GM03348 (cell line): ENCODE measurements at regions not wholly inside any gene's neighbourhood (a gene's known extent, or its start where the extent isn't known, plus 50 kb on each side); places are given as distances from the start of the nearest gene placed in this dataset.
A peak's percentile ranks its signal among the peaks of the same experiment; 100 is the strongest.
"Not testable (repeated sequence)": the region's sequence is repeated elsewhere in the genome, so short reads cannot be mapped to it uniquely, and the experiment has no call there.

Source experiments
- DNase-seq: peaks from one replicate; pipeline ENCODE4 v3.0.0; 2012; ENCODE audit warnings: low spot score

DNA sequence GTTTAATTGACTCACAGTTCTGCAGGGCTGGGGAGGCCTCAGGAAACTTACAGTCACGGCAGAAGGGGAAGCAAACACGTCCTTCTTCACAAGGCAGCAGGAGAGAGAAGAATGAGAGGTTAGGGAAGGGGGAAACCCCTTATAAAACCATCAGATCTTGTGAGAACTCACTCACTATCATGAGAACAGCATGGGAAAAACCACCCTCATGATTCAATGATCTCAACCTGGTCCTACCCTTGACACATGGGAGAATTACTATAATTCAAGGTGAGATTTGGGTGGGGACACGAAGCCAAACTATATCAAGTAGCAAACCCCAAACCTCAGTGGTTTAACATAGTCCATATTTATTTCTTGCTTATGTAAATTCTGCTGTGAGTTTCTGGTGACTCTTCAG is 252.0 kb upstream of the USP25 start:
- not testable (repeated sequence) for DNase-seq

DNA sequence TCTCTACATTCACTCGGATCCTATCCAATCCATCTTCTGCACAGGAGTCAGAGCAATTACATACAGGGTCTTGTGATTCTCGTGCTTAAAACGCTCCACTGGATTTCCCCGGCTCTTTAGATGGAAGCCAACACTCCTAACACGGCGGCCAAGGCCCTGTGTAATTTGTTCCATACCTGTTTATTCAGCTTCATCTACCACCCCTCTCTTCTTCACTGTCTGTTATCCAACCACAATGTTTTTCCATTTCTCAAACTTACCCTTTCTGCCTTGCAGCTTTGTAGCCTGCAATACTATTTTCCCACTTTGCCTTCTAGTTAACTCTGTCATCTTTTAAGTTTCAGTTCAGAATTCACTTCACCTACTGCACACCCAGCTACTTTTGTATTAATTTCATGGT is 249.6 kb upstream of the USP25 start:
- no peak for DNase-seq

GRCh38 chr21:15483138-15483780 is 246.5 kb upstream of the USP25 start:
- DNase-seq = peak; percentile 83

DNA sequence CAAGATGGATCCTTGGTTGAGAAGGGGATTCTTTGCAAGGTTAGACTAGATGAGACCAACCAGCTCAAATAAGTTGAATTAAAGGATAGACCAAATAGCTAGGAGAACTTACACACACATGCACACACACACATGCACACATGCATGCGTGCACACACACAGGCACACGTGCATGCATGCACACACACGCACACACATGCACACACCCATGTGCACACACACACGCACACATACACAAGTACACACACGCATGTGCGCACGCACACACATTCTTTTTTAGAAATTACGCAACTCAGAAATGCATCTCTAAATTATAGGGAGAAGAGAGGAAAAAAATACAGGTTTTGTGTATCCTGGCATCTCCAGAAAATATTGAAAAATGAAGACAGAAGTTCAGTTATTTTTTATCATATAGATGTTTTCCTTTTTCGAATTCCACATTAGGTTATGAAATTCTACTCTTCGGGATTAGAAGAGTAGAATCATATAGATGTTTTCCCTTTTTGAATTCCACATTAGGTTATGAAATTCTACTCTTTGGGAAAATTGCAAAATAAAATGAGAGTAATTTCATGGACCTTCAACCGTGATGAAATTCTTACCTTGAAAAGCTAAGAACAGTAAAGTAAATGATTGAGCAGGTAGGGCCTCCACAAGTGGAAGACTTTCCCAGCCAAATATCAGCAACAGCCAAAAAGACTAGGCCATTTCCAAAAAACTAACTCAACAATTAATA is 243.2 kb upstream of the USP25 start:
- no peak for DNase-seq

DNA sequence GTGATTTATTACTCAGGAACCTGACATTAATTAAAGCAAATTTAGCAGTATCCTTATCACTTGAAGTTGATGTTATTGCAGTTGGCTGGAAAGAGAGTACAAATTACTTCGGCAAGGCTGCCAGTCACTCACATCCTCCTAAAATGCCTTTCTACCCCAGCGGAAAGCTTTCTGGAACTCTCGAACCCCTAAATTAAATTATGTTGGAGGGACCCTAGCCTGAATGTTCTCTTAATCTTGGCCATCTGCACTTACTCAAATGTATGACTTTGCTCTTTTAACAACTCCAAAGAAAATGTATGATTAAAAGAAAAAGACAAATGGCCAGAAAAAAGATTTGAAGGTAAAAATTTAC is 242.6 kb upstream of the USP25 start:
- DNase-seq = no peak

DNA sequence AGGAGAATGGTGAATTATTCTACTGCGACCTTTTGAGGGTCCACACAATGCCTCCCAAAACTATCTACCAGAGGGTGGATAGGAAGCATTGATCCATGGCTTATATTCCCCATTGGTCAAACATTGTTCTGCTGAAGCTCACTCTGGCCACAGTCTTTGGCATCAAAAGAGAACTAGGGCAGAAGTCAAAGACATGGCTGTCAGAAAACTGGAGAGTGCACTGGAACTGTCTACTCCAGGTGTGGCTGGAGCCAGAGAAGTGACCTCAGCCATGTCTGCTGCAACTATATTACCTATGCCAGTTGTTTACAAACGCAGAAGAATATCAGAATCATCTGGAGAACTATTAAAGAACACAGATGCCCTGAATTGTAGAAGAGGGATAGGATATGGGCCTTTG is 238.7 kb upstream of the USP25 start:
- DNase-seq = no peak

- DNase-seq = no peak
Observed at GRCh38 chr21:15493646-15494045, 236.1 kb upstream of the USP25 start.

- no peak for DNase-seq
Observed at GRCh38 chr21:15494481-15494880, 235.3 kb upstream of the USP25 start.

DNA sequence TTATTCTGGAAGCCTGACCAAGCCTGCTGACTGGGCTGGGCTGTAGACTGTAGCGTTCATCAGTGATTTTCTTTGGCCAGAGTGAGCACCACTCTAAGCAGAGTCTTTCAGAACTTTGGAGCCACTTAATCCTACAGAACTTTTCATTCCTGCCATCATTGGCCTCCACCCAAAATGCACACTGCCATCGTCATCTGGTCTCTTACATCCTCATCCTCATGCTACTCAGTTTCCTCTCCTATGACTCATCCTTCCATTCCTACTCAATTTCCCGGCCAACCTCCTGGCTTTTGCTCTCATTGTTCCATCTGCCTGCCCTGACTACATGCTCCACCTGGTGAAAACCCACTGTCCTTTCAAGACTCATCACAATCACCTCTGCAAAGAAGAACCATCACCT is 233.8 kb upstream of the USP25 start:
- DNase-seq = no peak

- no peak for DNase-seq
Observed at GRCh38 chr21:15496911-15497310, 232.9 kb upstream of the USP25 start.

DNA sequence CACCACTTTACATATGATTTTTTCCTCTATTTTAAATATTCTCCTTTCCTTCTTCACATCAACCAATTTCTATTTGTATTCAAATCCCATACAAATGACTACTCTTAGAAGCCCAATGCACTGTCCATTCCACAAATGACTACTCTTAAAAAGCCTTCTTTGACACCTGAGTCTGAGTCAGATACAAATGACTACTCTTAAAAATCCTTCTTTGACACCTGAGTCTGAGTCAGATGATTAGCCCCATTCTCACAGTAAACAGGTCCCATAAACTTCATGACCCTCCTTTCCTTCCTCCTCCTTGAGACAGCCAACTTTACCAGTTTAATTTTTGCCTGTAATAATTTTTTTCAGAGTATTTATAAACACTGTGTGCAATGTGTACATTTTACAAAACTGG is 231.3 kb upstream of the USP25 start:
- no peak for DNase-seq

DNA sequence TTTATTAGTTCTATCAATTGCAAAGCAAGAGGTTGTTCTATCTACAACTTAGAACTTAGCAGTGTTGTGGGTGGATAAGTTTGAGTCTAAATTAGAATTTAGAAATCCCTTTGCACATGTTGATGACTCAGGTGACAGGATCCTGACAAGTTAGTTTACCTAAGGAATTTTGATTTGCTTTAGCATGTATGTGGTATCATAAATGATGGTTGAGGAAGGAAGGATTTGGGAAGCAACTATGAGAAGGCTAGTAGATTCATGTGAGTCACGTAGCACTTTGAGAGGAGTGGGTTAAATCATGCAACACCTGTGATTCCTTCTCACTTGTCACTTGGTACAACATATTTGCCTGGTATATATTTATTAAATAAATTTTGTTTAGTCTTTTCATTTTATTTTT is 223.7 kb upstream of the USP25 start:
- DNase-seq = no peak

GRCh38 chr21:15508554-15508953 is 221.2 kb upstream of the USP25 start:
- no peak for DNase-seq

GRCh38 chr21:15514073-15514946 is 215.5 kb upstream of the USP25 start:
- no peak for DNase-seq

GRCh38 chr21:15515908-15516307 is 213.9 kb upstream of the USP25 start:
- no peak for DNase-seq

DNA sequence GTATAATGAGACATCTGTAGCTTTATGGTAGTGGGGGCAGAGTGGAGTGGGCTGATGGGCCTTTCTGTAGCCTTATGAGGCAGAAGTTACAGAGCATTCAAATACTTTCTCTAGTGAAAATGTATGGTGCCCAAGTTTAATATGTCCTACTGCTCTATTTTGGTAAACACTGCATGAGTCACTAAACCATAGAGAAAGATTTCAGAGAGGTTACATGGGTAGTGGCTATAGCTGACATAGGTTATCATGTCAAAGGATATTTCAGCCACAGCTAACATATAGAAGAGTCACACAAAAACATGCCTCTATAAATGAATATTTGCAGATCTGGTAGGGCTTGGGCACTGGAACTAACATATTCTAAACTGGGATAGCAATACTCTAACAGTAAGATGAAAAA is 212.4 kb upstream of the USP25 start:
- no peak for DNase-seq

DNA sequence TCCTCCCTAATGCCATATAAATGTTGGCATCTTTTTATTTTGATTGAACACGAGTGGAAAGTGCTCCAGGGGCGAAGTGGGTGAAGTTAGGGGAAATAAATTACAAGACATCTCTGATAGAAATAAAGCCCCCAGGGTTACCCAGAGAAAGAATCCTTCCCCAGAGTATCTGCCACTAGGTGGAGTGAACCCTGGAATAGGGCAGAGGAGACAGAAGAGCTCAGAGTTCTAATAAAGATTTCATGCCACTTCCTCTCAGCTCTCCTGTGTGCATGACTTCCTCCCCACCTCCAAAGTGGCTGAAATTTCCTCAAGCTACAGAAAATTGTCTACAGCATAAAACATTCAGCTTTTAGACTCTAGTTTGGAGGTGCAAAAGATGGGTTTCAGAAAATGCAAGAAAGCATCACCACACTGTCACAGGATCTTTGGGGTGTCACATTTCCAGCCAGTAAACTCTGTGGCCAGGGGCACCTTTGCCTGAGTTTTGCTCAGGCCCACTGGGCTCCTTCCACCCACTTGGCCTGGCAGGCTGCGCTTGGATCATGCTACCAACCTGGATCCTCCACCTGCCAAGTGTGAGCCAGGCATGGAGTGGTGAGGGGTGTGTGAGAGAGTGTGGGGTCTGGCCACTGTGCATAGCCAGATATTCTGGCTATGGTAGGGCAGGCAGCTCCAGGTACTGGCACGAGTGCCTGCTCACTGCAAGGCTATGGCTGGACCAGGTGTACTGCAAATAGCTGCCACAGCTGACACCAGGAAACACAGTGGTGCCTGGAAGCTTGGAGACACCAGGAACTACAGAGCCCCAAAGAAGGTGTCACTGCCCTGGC is 208.8 kb upstream of the USP25 start:
- DNase-seq = peak; percentile 32

DNA sequence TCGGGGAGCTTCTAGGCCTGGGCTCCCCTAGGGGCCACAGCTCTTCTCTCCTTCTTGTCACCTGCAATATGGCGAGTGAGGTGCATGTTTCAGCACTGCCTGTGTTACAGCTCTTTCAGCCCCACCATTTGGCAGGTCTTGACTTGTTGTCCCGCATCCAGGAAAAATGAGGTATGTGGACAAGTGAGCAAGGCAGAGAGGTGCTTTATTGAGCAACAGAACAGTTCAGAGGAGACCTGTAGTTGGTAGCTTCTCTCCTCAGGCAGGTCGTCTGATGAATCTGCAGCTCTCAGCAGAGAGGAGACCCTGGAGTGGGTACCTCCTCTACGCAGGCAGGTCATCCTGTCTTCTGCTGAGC is 208.2 kb upstream of the USP25 start:
- no peak for DNase-seq

DNA sequence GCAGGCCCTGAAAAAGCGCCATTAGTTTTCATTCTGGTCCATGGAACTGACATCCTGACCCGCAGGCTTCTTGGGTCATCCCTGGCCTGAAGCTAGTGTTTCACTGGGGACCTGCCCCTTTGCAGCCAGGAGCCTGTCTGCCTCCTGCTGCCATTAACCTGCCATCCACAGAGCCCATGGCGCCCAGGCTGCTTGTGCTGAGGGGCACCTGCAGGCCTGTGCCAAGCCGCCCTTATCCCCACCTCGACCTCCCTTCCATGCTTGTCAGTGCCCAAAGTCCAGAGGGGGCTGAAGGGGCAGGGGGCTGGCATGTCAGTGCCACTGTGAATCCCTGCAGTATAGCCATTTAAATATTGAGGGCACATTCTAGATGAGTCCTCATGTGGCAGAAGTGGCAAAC is 207.6 kb upstream of the USP25 start:
- DNase-seq = no peak

- DNase-seq = no peak
Observed at GRCh38 chr21:15524855-15525254, 204.9 kb upstream of the USP25 start.

DNA sequence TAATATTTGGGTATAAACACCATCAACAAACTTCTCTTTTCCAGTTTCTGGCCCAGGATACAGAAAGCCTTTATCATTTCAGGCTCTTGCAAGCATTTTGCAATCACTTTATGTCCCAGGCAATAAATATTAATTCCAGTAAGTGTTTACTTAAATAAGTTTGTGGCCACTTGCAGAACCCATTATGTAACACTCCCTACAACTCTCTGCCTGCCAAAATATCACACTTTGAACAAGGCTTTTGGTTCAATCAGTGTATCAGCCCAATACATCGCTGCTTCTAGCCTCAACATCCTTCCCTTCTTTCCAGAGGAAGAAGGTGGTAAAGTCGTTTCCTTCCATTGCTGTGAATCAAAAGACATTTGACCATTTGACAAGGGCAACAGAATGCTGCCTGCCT is 203.0 kb upstream of the USP25 start:
- DNase-seq = no peak

- no peak for DNase-seq
Observed at GRCh38 chr21:15528346-15528745, 201.4 kb upstream of the USP25 start.
